ENCODE measurements at regions not wholly inside any gene's neighbourhood (a gene's known extent, or its start where the extent isn't known, plus 50 kb on each side); places are given as distances from the start of the nearest gene placed in this dataset.

DNA sequence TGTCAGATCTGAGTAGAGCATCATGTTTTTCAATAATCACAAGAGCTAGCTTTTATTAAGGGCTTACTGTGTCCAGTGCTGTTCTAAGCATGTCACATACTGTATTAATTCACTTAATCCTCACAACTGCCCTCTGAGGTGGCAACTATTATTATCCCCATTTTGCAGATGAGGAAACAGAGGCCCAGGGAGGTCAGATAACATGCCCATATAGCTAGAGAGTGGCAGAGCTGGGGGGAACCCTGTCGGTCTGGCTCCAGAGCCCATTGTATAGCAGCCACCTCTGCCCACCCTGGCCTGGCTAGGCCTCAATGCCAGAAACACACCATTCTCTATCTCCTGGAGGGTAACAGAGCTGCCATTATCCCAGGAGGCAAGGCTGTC, 113.2 kb downstream of the B3GNT2 start:
- H3K4me1 ChIP-seq (ENCODE audit: insufficient read depth, low read length, severe bottlenecking), result peaks cover 56% of the 10 kb centered on the region
- no peaks in the 10 kb centered on the region for H3K9me2 ChIP-seq (ENCODE audit: low read depth, low read length)
- 0 out of 2 replicates have a peak overlapping the region, but pooled peaks have one; percentile 28 for H2AFZ ChIP-seq (ENCODE audit: low read length)
- no peaks in the 10 kb centered on the region for H3K79me2 ChIP-seq (ENCODE audit: insufficient read depth, low read length)
- no peaks in the 10 kb centered on the region for H3K36me3 ChIP-seq (ENCODE audit: insufficient read depth, low read length)
- no peak overlapping the region for H3K4me3 ChIP-seq (ENCODE audit: low read depth, low read length, poor library complexity, severe bottlenecking)
- no peak overlapping the region for H3K9ac ChIP-seq (ENCODE audit: low read length)
- H4K20me1 ChIP-seq (ENCODE audit: insufficient read depth, low read length), result no peaks in the 10 kb centered on the region
- no peaks in the 10 kb centered on the region for H3F3A ChIP-seq (ENCODE audit: insufficient read depth, low read length)
- H3K27ac ChIP-seq (ENCODE audit: low read depth, low read length, poor library complexity, severe bottlenecking), result no peak overlapping the region
- TF ChIP-seq CTCF (IDR thresholded peaks at IDR 0.05; ENCODE audit: low read length), result no peak
- TF ChIP-seq EZH2 (IDR thresholded peaks at IDR 0.05; ENCODE audit: borderline replicate concordance, low read length), result no peak
- no peak overlapping the region for H3K4me2 ChIP-seq (ENCODE audit: low read length)
- no peaks in the 10 kb centered on the region for H3K9me3 ChIP-seq (ENCODE audit: low read length)
- no peaks in the 10 kb centered on the region for H3K27me3 ChIP-seq (ENCODE audit: insufficient read depth, low read length)

DNA sequence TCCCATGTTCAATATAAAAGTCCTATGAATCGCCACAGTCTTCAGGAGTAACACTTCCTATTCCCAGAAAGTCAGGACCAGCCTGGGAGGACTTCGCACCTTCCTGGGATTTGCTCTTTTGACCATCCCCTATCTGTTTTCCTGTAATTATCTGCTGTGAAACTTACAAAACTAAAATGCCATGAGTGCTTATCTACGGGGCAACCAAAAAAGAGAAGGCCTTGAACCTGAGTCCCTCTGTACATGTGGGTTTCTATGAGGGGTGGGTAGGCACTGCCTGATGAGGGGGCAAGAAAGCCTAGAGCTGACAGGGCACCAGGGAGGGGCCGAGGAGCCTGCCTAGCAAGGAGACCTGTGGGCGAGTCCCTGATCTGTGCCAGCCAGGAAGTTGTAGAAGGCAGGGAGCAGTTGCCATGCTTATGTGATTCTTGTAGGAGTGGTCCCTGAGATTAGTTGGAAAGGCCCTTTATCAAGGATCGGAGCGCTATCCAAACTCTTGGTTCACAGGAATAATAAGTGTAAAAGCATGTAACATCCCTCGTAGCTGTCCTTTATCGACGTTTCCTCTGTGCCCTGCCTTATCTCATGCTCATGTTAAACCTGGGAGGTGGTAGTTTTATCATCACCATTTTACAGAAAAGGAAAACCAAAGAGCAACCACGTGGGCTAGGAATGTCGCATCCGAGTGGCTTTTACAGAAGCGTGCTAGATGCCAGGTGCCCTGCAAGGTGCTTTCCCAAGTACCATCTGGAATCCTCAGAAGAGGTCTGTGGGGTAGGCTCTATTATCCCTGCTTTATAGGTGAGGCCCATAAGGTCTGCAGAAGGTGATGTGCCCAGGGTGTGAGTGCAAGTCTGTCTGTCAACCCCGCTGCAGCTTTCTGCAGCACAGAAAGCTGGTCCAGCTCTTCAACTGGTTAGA, 111.8 kb downstream of the B3GNT2 start:
- Histone ChIP-seq H3K9me2 (ENCODE audit: low read depth, low read length) (no peaks in the 10 kb centered on the region), H2AFZ (ENCODE audit: low read length) (no peak overlapping the region), H3K27ac (ENCODE audit: low read depth, low read length, poor library complexity, severe bottlenecking) (peak overlapping the region; percentile 11), H3K9ac (ENCODE audit: low read length) (no peak overlapping the region), H3K4me1 (ENCODE audit: insufficient read depth, low read length, severe bottlenecking) (peaks cover 57% of the 10 kb centered on the region), H3K4me2 (ENCODE audit: low read length) (no peak overlapping the region), H3K4me3 (ENCODE audit: low read depth, low read length, poor library complexity, severe bottlenecking) (no peak overlapping the region), H3F3A (ENCODE audit: insufficient read depth, low read length) (no peaks in the 10 kb centered on the region), H3K79me2 (ENCODE audit: insufficient read depth, low read length) (no peaks in the 10 kb centered on the region), H4K20me1 (ENCODE audit: insufficient read depth, low read length) (no peaks in the 10 kb centered on the region), H3K27me3 (ENCODE audit: insufficient read depth, low read length) (no peaks in the 10 kb centered on the region), H3K9me3 (ENCODE audit: low read length) (no peaks in the 10 kb centered on the region), H3K36me3 (ENCODE audit: insufficient read depth, low read length) (no peaks in the 10 kb centered on the region)
- TF ChIP-seq EZH2 (IDR thresholded peaks at IDR 0.05; ENCODE audit: borderline replicate concordance, low read length), result no peak
- no peak for TF ChIP-seq CTCF (IDR thresholded peaks at IDR 0.05; ENCODE audit: low read length)

DNA sequence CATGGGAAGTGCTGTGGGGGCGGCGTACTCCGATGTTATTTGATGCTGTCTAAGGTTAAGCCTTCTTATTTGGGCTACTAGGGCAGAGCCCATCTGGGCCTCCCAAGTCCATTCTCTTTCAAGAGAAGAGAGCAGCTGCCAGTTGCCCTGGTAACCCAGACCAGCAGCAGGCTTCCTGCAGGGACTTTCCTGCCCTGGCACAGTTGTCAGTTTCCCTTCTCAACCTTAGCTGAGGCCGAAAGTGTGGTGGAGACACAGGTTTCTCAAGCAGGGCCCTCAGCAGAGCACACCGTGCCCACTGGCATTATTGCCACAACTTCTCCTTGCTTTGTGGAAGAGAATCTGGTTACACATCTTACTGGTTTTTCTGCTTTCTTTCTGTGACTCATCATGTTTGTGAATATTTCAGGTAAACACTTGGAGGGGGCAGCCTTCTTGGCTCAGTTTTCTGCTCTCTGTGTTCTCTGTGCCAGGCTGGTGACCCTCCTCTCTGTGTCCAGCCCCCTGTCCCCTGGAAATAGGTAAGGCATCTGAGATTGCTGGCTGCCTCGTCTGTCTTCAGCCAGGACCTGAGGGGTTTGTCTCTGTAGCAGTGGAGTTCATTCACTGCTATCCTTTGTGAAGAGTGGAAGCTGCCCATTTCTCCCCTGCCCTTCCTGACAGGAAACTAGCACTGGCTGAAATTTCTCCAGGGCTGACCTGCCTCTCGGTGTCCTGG, 111.0 kb downstream of the B3GNT2 start:
- peak overlapping the region; percentile 11 for H3K27ac ChIP-seq (ENCODE audit: low read depth, low read length, poor library complexity, severe bottlenecking)
- no peak overlapping the region for H2AFZ ChIP-seq (ENCODE audit: low read length)

More for the DNA sequence above, 111.0 kb downstream of the B3GNT2 start:
- Histone ChIP-seq H4K20me1 (ENCODE audit: insufficient read depth, low read length) (no peaks in the 10 kb centered on the region), H3K27me3 (ENCODE audit: insufficient read depth, low read length) (no peaks in the 10 kb centered on the region), H3F3A (ENCODE audit: insufficient read depth, low read length) (no peaks in the 10 kb centered on the region), H3K79me2 (ENCODE audit: insufficient read depth, low read length) (no peaks in the 10 kb centered on the region), H3K4me1 (ENCODE audit: insufficient read depth, low read length, severe bottlenecking) (peaks cover 63% of the 10 kb centered on the region), H3K4me3 (ENCODE audit: low read depth, low read length, poor library complexity, severe bottlenecking) (no peak overlapping the region), H3K36me3 (ENCODE audit: insufficient read depth, low read length) (no peaks in the 10 kb centered on the region), H3K9me2 (ENCODE audit: low read depth, low read length) (no peaks in the 10 kb centered on the region), H3K9me3 (ENCODE audit: low read length) (no peaks in the 10 kb centered on the region), H3K9ac (ENCODE audit: low read length) (no peak overlapping the region; the same call in 1 of the 2 replicates), H3K4me2 (ENCODE audit: low read length) (peak overlapping the region; percentile 23; the same call in 1 of the 2 replicates)
- TF ChIP-seq EZH2 (IDR thresholded peaks at IDR 0.05; ENCODE audit: borderline replicate concordance, low read length), result no peak
- TF ChIP-seq CTCF (IDR thresholded peaks at IDR 0.05; ENCODE audit: low read length), result no peak

All from OCI-LY1 (cell line).